ENCODE measurements at regions not wholly inside any gene's neighbourhood (a gene's known extent, or its start where the extent isn't known, plus 50 kb on each side); places are given as distances from the start of the nearest gene placed in this dataset.
"Not testable (repeated sequence)": the region's sequence is repeated elsewhere in the genome, so short reads cannot be mapped to it uniquely, and the experiment has no call there.

DNA sequence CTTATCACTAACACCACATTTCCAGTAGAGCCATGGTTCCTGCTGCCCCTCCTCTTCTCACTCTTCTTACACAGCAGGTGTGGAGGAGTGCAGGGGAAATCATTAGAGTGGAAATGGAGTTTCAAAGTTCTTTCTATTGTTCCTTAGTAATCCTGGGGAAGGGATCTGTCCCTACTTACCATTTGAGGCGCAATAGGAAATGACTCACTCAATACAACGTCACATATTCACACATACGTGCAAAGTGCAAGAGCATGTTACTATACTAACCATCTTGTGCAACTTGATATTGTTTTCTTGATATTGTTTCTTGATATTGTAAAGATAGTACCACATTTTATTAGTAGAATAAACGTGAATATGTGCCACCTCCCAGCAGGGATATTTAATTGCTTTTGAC is 1010.2 kb downstream of the DNAJB9 start:
- TF ChIP-seq, protein P1, sequence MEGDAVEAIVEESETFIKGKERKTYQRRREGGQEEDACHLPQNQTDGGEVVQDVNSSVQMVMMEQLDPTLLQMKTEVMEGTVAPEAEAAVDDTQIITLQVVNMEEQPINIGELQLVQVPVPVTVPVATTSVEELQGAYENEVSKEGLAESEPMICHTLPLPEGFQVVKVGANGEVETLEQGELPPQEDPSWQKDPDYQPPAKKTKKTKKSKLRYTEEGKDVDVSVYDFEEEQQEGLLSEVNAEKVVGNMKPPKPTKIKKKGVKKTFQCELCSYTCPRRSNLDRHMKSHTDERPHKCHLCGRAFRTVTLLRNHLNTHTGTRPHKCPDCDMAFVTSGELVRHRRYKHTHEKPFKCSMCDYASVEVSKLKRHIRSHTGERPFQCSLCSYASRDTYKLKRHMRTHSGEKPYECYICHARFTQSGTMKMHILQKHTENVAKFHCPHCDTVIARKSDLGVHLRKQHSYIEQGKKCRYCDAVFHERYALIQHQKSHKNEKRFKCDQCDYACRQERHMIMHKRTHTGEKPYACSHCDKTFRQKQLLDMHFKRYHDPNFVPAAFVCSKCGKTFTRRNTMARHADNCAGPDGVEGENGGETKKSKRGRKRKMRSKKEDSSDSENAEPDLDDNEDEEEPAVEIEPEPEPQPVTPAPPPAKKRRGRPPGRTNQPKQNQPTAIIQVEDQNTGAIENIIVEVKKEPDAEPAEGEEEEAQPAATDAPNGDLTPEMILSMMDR (conservative IDR thresholded peaks at IDR 0.05; ENCODE audit: low read depth, low read length) = no peak
- no peak for DNase-seq (ENCODE audit: low read depth)
- H3K4me3 ChIP-seq (ENCODE audit: low read length) = no peak overlapping the region

DNA sequence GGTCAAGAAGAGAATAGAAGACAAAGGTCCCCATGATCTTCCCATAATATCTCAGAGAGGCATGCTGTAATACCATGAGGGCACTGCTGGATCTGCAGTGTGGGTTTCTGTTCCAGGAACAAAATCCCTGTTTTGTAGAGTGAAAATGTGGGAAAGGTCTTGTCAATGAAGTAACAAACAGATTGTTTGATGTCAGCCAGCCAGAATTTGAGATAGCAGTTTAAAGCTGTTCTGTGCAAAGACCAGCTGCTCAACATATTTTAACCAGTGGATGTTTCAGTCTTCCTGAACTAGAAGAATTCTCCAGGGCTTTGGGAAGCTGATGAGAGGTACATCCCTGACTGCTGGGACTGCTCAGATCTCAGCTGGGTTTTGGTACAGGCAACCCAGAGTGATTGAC is 1012.5 kb downstream of the DNAJB9 start:
- no peak for DNase-seq (ENCODE audit: low read depth)
- H3K4me3 ChIP-seq (ENCODE audit: low read length) = no peak overlapping the region
- TF ChIP-seq, protein P1 (conservative IDR thresholded peaks at IDR 0.05; ENCODE audit: low read depth, low read length) = no peak

DNA sequence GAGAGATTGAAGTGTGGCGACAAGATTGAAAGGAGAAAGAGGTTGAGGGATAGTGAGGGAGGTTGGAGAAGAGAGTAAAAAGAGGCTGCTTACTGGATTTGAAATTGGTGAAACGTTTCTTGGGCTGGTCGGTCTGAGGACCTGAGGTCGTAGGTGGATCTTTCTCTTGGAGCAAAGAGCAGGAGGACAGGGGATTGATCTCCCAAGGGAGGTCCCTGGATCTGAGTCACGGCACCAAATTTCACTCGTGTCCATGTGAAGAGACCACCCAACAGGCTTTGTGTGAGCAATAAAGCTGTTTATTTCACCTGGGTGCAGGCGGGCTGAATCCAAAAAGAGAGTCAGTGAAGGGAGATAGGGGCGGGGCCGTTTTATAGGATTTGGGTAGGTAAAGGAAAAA is 1027.3 kb downstream of the DNAJB9 start:
- not testable (repeated sequence) for H3K4me3 ChIP-seq (ENCODE audit: low read length); DNase-seq (ENCODE audit: low read depth)

DNA sequence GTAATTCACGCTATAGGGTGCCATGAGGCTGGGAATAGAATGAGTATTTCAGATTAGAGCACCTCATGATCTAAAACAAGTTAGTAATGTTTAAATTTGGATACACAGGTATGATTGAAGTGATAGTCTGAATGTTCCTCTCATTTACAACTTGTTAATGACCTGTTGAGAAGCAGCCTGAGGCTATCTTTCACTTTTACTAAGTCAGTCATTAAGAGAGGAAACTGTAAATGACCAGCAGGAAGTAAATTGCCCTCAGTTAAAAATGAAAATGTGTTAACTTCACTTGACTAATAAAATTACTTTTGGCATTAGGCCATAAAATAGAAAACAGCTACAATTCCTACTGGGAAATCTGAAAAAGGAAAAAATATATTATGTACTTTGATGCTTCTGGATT is 1042.0 kb downstream of the DNAJB9 start:
- TF ChIP-seq, protein P1 (conservative IDR thresholded peaks at IDR 0.05; ENCODE audit: low read depth, low read length) = no peak
- H3K4me3 ChIP-seq (ENCODE audit: low read length) = no peak overlapping the region
- no peak for DNase-seq (ENCODE audit: low read depth)

DNA sequence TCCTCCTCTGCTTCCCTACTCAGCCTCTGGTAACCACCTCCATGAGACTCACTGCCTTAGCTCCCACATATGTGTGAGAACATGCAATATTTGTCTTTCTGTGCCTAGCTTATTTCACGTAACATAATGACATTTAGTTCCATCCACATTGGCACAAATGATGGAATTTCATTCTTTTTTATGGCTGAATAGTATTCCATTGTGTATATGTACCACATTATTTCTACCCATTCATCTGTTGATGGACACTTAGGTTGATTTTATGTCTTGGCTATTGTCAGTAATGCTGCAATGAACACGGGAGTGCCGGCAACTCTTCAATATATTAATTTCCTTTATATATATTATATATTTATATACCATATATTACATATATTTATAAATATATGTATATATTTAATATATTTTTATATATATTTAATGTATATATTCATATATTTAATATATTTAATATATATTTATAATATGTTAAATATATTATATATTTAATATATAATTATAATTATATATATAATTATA is 1046.9 kb downstream of the DNAJB9 start:
- no peak overlapping the region for H3K4me3 ChIP-seq (ENCODE audit: low read length)
- TF ChIP-seq, protein P1 (conservative IDR thresholded peaks at IDR 0.05; ENCODE audit: low read depth, low read length) = no peak
- DNase-seq (ENCODE audit: low read depth) = no peak

DNA sequence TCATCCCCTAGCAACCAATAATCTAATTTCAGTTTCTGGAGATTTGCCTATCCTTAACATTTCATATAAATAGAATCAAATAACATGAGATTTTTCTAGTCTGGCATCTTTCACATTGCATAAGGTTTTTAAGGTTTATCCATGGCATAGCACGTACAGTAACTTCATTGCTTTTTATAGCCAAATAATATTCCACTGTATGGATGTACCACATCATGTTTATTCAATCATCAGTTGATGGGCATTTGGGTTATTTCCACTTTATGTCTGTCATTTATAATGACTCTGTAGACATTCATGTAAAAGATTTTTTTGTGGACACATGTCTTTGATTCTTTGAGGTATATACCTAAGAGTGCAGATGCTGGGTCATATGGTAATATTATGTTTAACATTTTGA is 1052.6 kb downstream of the DNAJB9 start:
- TF ChIP-seq, protein P1 (conservative IDR thresholded peaks at IDR 0.05; ENCODE audit: low read depth, low read length) = no peak
- no peak overlapping the region for H3K4me3 ChIP-seq (ENCODE audit: low read length)
- DNase-seq (ENCODE audit: low read depth) = no peak

DNA sequence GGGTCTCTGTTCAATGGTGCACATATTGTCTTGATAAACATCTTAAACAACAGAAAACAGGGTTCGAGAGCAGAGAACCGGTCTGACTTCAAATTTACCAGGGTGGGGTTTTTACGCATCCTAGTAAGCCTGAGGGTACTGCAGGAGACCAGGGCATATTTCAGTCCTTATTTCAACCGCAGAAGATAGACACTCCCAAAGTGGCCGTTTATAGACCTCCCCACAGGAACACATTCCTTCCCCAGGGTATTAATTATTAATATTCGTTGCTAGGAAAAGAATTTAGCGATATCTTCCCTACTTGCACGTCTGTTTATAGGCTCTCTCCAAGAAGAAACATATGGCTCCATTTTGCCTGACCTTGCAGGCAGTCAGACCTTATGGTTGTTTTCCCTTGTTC is 1063.2 kb downstream of the DNAJB9 start:
- DNase-seq (ENCODE audit: low read depth); H3K4me3 ChIP-seq (ENCODE audit: low read length): not testable (repeated sequence)

DNA sequence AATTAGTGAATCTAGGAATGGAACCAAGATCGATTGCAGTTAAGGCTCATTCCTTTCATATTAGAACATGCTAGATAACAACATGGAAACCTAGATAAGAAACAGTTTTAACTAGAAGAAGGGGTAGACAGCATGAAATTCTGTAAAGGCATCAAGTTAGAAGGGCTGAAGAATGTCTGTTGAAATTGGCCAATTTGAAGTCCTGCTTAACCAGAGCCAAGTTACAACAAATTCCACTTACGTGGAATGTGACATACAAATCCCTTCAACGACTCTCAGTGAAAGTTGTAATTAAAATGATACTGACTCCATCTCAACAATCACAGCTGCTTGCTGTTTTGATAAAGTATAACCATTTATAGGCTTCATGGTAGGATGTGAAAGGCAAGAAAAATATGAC is 1065.7 kb downstream of the DNAJB9 start:
- TF ChIP-seq, protein P1 (conservative IDR thresholded peaks at IDR 0.05; ENCODE audit: low read depth, low read length) = no peak
- DNase-seq (ENCODE audit: low read depth) = no peak
- no peak overlapping the region for H3K4me3 ChIP-seq (ENCODE audit: low read length)
